GM18502 (cell line): ENCODE measurements at regions not wholly inside any gene's neighbourhood (a gene's known extent, or its start where the extent isn't known, plus 50 kb on each side); places are given as distances from the start of the nearest gene placed in this dataset.

ENCODE experiments used
- ATAC-seq: cut with Tn5 transposase; IDR thresholded peaks from one replicate; pipeline ENCODE4 v1.9.1; 2021; ENCODE audit warnings: mild to moderate bottlenecking; ENCODE audit not compliant: unreplicated experiment, poor library complexity

GRCh38 chr2:150916467-150917396, 344.9 kb downstream of the RBM43 start:
- ATAC-seq, result peak; percentile 69

GRCh38 chr2:150911766-150912280, 349.8 kb downstream of the RBM43 start:
- no peak for ATAC-seq

GRCh38 chr2:150909613-150910012, 352.1 kb downstream of the RBM43 start:
- ATAC-seq, result no peak

DNA sequence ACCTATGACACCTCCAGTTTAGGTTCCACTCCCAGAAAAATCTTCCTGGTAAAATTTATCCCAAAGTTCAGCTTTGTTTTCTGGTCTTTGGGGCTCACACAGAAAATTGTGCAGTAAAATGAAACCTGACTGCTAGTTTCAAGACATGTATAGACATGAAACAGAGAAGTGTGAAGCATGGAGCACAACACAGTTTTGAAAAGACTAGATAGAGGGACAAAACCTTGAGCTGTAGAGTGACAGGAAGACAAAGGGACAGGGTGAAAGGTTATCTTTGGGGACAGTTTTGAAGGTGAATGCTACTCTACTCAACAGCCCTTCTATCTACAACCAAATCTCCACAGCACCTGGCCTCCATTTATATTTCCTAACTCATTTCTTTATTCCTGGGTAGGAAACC, 352.6 kb downstream of the RBM43 start:
- peak; percentile 73 for ATAC-seq

GRCh38 chr2:150907466-150907865, 354.2 kb downstream of the RBM43 start:
- no peak for ATAC-seq

GRCh38 chr2:150903461-150903860, 358.2 kb downstream of the RBM43 start:
- no peak for ATAC-seq

DNA sequence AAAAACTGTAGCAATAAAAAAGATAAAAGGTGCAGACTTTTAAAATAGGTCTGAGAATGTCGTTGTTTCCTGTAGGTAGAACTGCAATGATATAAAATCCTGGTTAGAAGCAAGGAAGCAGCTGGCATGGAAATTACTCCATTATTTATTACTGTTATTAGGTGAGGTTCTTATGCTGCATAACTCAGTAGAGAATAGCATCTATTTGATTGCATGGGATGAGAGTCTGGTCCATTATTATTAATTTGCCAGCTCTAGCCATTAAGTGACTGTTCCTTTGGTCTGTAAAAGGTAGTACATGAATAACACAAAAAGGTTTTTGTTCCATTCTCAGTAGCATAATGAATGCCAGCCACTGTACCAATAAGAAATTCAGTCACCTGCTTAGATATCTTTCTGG, 358.6 kb downstream of the RBM43 start:
- no peak for ATAC-seq

- no peak for ATAC-seq
Measured at GRCh38 chr2:150900913-150901312, 360.8 kb downstream of the RBM43 start.

DNA sequence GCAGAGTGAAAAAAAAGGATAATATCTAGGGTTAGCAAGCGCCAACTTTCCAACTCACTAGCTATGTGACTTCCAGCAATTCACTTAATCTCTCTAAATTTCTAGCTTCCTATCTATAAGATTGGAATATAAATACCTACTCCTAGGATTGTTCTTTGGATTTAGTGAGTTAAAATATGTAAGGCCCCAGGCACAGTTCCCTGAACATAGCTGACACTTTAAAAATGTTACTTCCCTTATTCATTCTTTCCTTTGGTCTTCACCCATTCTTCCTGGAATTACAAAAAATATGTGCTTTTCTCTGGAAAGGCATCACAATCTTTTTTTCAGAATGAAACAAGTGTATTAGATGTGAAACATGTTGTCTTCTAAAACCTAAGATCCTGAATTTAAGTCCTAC, 365.7 kb downstream of the RBM43 start:
- ATAC-seq, result no peak

GRCh38 chr2:150889141-150889540, 372.5 kb downstream of the RBM43 start:
- no peak for ATAC-seq

- ATAC-seq, result no peak
Measured at GRCh38 chr2:150888337-150888736, 373.3 kb downstream of the RBM43 start.

GRCh38 chr2:150887926-150888325, 373.7 kb downstream of the RBM43 start:
- no peak for ATAC-seq

- no peak for ATAC-seq
Measured at GRCh38 chr2:150885774-150886386, 375.8 kb downstream of the RBM43 start.

GRCh38 chr2:150885236-150885635, 376.4 kb downstream of the RBM43 start:
- ATAC-seq, result no peak

DNA sequence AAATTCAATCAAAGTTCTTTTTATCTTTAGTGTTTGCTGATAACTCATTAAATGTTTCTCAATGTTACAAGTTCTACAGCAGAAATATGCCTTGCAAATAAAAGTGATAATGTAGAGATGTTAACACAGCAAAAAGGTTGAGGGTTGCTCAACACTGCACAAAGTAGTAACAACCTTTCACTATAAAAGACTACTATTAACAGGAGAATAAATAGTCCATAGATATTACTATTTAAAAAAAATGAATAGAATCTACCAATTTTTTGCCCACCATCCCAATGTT, 378.1 kb downstream of the RBM43 start:
- ATAC-seq, result no peak

GRCh38 chr2:150882751-150883612, 378.7 kb downstream of the RBM43 start:
- no peak for ATAC-seq

DNA sequence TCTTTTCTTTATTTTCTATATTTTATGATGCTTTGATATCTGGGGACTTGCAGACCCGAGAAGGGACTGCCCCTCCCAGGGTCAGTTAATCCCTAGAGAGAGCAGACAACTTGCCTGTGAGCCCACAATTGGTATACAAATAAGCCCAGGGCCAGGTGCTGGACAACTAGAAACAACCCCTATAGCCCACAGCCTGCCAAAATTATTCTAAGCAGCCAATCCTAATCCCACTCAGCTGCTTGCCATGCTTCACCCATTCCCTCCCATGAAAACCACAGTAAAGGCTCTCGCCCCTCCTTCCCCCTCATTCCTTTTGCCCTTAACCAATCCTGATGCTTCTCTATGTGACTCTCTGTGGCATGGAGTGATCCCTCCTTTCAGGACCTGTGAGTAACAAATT, 380.7 kb downstream of the RBM43 start:
- ATAC-seq, result no peak

DNA sequence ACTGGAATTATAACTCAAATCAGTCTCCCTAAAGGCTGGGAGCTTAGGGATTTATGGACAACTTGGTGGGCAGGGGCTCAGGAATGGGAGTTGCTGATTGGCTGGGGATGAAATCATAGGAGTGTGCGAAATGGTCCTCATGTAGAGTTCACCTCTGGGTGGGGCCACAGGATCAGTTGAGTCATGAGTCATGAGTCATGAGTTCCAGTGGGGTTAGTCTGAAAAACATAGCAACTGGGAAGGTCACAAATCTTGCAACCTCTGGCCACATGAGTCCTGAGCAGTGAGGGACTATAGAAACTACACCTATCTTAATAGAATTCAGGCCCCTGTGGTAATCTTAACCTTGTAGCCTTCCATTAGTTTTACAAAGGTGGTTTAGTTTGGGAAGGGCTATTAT, 383.3 kb downstream of the RBM43 start:
- ATAC-seq, result no peak

GRCh38 chr2:150876251-150876950, 385.3 kb downstream of the RBM43 start:
- no peak for ATAC-seq

DNA sequence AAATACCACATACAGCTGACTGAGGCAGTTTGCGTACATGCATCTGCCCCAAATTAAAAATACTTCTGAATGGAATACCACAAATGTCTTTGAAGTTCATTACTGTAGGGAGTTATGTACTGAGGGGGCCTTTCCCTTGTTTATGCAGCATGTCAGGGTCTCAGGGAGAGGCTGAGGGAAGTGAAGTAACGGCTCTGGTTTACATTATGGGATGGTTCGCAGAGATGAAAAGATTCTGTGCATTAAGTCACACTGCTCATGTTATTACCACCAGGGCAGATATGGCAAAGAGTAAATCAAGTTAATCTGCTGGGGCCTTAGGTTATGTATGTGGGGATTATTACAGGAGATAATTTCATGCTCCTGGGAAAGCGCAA, 385.9 kb upstream of the RND3 start:
- ATAC-seq, result no peak
